Mesendoderm (in vitro differentiated cells): ENCODE measurements at regions not wholly inside any gene's neighbourhood (a gene's known extent, or its start where the extent isn't known, plus 50 kb on each side); places are given as distances from the start of the nearest gene placed in this dataset.

Experiments used
- DNase-seq: peaks from one replicate; pipeline ENCODE4 v3.0.0; 2013
- H2AK5ac ChIP-seq: 2 replicates; pipeline ENCODE4 v1.6.1; 2013; ENCODE audit warnings: low read length, inconsistent platforms
- H2BK120ac ChIP-seq: 2 replicates; pipeline ENCODE4 v1.6.1; 2013; ENCODE audit warnings: low read depth, mild to moderate bottlenecking, low read length, moderate library complexity, mixed read lengths
- H2BK15ac ChIP-seq: replicated peaks from 2 replicates; pipeline ENCODE4 v1.6.1; 2013; ENCODE audit warnings: low read depth, mild to moderate bottlenecking, moderate library complexity
- H2BK5ac ChIP-seq: 2 replicates; pipeline ENCODE4 v1.6.1; 2013; ENCODE audit warnings: low read length, inconsistent platforms
- H3K18ac ChIP-seq: 2 replicates; pipeline ENCODE4 v1.6.1; 2013; ENCODE audit warnings: mild to moderate bottlenecking, low read length, mixed read lengths
- H3K23ac ChIP-seq: one replicate; pipeline ENCODE4 v1.6.1; 2013; ENCODE audit warnings: low read length
- H3K27ac ChIP-seq: 2 replicates; pipeline ENCODE4 v1.5.1; 2013; ENCODE audit warnings: low read depth, mild to moderate bottlenecking, inconsistent platforms, low read length, moderate library complexity
- H3K27me3 ChIP-seq: 2 replicates; pipeline ENCODE4 v1.6.1; 2013; ENCODE audit warnings: low read length, control low read depth, mild to moderate bottlenecking, inconsistent platforms; ENCODE audit not compliant: insufficient read depth, poor library complexity
- H3K36me3 ChIP-seq: 2 replicates; pipeline ENCODE4 v1.6.1; 2013; ENCODE audit warnings: low read length, inconsistent platforms; ENCODE audit not compliant: control insufficient read depth, insufficient read depth
- H3K4ac ChIP-seq: one replicate; pipeline ENCODE4 v1.6.1; 2013; ENCODE audit warnings: low read depth, mild to moderate bottlenecking, low read length, moderate library complexity
- H3K4me1 ChIP-seq: 2 replicates; pipeline ENCODE4 v1.6.1; 2013; ENCODE audit warnings: low read depth, low read length, inconsistent platforms; ENCODE audit not compliant: control insufficient read depth
- H3K4me2 ChIP-seq: 2 replicates; pipeline ENCODE4 v1.6.1; 2013; ENCODE audit warnings: low read length
- H3K4me3 ChIP-seq: 2 replicates; pipeline ENCODE4 v1.5.1; 2013; ENCODE audit warnings: mild to moderate bottlenecking, low read length
- H3K56ac ChIP-seq: one replicate; pipeline ENCODE4 v1.6.1; 2013; ENCODE audit warnings: low read length
- H3K79me1 ChIP-seq: 2 replicates; pipeline ENCODE4 v1.6.1; 2013; ENCODE audit warnings: low read length, inconsistent platforms
- H3K79me2 ChIP-seq: 2 replicates; pipeline ENCODE4 v1.6.1; 2013; ENCODE audit warnings: mild to moderate bottlenecking, low read length; ENCODE audit not compliant: control insufficient read depth, insufficient read depth
- H3K9ac ChIP-seq: 2 replicates; pipeline ENCODE4 v1.6.1; 2013; ENCODE audit warnings: low read length, inconsistent platforms
- H4K5ac ChIP-seq: one replicate; pipeline ENCODE4 v1.6.1; 2013; ENCODE audit warnings: low read length
- H4K8ac ChIP-seq: one replicate; pipeline ENCODE4 v1.6.1; 2013; ENCODE audit warnings: low read depth, mild to moderate bottlenecking, control low read depth, low read length, moderate library complexity
- WGBS: extraction: QIAGEN DNeasy Blood & Tissue Kit; methylation state at CpG from one replicate; pipeline ENCODE4 v1.1.7; 2013; ENCODE audit warnings: low lambda C conversion rate, missing lambda C conversion rate; ENCODE audit not compliant: insufficient coverage; ENCODE audit errors: extremely low coverage; 5-methylcytosine and 5-hydroxymethylcytosine counted together

DNA sequence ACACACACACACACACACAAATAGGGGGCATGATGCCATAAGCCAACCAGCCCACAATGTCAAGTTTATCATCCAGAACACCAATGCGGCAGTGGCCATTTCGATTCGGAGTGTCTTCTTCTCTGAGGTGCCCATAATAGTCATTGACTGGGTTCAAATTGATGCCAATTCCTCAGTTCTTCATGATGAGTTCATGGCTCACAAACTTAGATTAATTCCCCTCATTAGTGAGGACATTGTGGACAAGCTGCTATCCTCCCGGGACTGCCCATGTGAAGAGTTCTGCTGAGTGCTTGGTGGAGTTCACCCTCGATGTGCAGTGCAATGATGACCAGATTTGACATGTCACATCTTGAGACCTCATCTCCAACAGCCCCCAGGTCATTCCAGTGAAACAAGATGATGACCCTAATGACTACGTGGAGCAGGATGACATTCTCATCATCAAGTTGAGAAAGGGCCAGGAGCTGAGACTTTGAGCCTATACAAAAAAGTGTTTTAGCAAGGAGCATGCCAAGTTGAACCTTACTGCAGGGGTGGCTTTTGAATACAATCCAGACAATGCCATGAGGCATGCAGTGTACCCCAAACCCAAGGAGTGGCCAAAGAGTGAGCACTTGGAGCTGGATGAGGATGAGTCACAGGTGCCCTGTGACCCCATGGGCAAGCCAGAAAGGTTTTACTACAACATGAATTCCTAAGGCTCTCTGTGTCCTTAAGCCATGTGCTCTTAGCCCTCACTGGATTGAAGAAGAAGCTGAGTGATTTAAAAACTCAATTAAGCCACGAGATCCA is 211.6 kb upstream of the SAMSN1 start:
- H4K8ac ChIP-seq, result no peak overlapping the region
- H2BK5ac ChIP-seq, result no peak overlapping the region
- H3K79me2 ChIP-seq, result no peaks in the 10 kb centered on the region
- H3K56ac ChIP-seq, result no peak overlapping the region
- H3K23ac ChIP-seq, result no peak overlapping the region
- H3K4ac ChIP-seq, result no peak overlapping the region
- no peak overlapping the region for H4K5ac ChIP-seq
- H3K79me1 ChIP-seq, result no peaks in the 10 kb centered on the region
- H3K4me1 ChIP-seq, result no peaks in the 10 kb centered on the region
- H3K27ac ChIP-seq, result no peak overlapping the region
- no peak overlapping the region for H2BK120ac ChIP-seq
- H3K4me2 ChIP-seq, result no peak overlapping the region
- H3K4me3 ChIP-seq, result no peak overlapping the region
- H3K9ac ChIP-seq, result no peak overlapping the region
- H3K18ac ChIP-seq, result no peak overlapping the region
- H3K36me3 ChIP-seq, result no peaks in the 10 kb centered on the region
- DNase-seq, result no peak
- no peak overlapping the region for H2AK5ac ChIP-seq
- WGBS, result no CpG with 5 or more reads among the region's 7 CpGs
- H3K27me3 ChIP-seq, result no peaks in the 10 kb centered on the region
- no peak overlapping the region for H2BK15ac ChIP-seq

DNA sequence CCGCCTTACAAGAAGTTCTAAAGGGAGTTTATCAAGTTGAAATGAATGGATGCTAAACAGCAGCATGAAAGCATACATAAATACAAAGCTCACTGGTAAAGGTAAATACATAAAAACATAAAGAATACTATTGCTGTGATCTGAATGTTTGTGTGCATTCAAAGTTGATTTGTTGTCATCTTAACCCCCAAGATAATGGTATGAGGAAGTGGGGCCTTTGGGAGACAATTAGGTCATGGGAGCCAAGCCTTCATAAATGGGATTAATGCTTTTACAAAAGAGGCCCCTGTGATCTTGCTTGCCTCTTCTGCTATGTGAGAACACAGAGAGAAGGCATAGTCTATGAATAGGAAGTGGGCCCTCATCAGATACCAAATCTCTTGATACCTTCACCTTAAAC is 209.0 kb upstream of the SAMSN1 start:
- no peak for DNase-seq
- no peak overlapping the region for H2BK5ac ChIP-seq
- no peak overlapping the region for H4K5ac ChIP-seq
- H3K79me1 ChIP-seq, result no peaks in the 10 kb centered on the region
- no peaks in the 10 kb centered on the region for H3K36me3 ChIP-seq
- no peak overlapping the region for H3K23ac ChIP-seq
- no peaks in the 10 kb centered on the region for H3K4me1 ChIP-seq
- no peak overlapping the region for H2AK5ac ChIP-seq
- H3K27me3 ChIP-seq, result no peaks in the 10 kb centered on the region
- H3K56ac ChIP-seq, result no peak overlapping the region
- no peak overlapping the region for H3K27ac ChIP-seq
- H3K4me3 ChIP-seq, result no peak overlapping the region
- no peak overlapping the region for H3K18ac ChIP-seq
- no peak overlapping the region for H3K4me2 ChIP-seq
- H2BK120ac ChIP-seq, result no peak overlapping the region
- no peaks in the 10 kb centered on the region for H3K79me2 ChIP-seq
- H4K8ac ChIP-seq, result no peak overlapping the region
- no peak overlapping the region for H3K4ac ChIP-seq
- H3K9ac ChIP-seq, result no peak overlapping the region
- no CpG with 5 or more reads among the region's 1 CpG for WGBS
- no peak overlapping the region for H2BK15ac ChIP-seq

- H3K27me3 ChIP-seq, result no peaks in the 10 kb centered on the region
- H2AK5ac ChIP-seq, result no peak overlapping the region
- no peak overlapping the region for H3K27ac ChIP-seq
- no peak overlapping the region for H3K18ac ChIP-seq
- no peak overlapping the region for H2BK5ac ChIP-seq
- no CpG with 5 or more reads among the region's 2 CpGs for WGBS
- no peak for DNase-seq
- H4K8ac ChIP-seq, result no peak overlapping the region
- H2BK15ac ChIP-seq, result no peak overlapping the region
- no peak overlapping the region for H3K4me3 ChIP-seq
- no peaks in the 10 kb centered on the region for H3K79me2 ChIP-seq
- H3K23ac ChIP-seq, result no peak overlapping the region
- no peak overlapping the region for H2BK120ac ChIP-seq
- H3K79me1 ChIP-seq, result no peaks in the 10 kb centered on the region
- no peaks in the 10 kb centered on the region for H3K36me3 ChIP-seq
- no peak overlapping the region for H4K5ac ChIP-seq
- H3K4me1 ChIP-seq, result no peaks in the 10 kb centered on the region
- no peak overlapping the region for H3K4ac ChIP-seq
- H3K9ac ChIP-seq, result no peak overlapping the region
- no peak overlapping the region for H3K56ac ChIP-seq
- no peak overlapping the region for H3K4me2 ChIP-seq
These were observed 208.6 kb upstream of the SAMSN1 start for GRCh38 chr21:14754682-14755081.

DNA sequence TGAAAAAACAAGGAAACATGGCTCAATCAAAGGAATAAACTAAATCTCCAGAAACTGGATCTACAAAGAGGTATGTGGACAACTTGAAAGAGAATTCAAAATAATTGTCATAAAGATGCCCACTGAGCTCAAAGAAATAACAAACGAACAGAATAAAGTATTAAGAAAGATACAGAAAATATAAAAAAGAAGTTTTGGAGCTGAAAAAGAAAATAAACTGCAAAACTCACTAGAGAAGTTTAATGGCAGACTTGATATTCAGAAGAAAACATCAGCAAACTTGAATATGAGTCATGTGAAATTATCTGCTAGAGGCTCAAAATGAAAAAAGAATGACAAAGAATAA is 208.1 kb upstream of the SAMSN1 start:
- H3K79me2 ChIP-seq, result no peaks in the 10 kb centered on the region
- no CpG with 5 or more reads among the region's 1 CpG for WGBS
- H2BK15ac ChIP-seq, result no peak overlapping the region
- no peak overlapping the region for H3K4ac ChIP-seq
- no peak overlapping the region for H3K4me2 ChIP-seq
- H3K36me3 ChIP-seq, result no peaks in the 10 kb centered on the region
- H2BK5ac ChIP-seq, result no peak overlapping the region
- no peak overlapping the region for H3K56ac ChIP-seq
- no peaks in the 10 kb centered on the region for H3K79me1 ChIP-seq
- H3K27ac ChIP-seq, result no peak overlapping the region
- DNase-seq, result no peak
- no peak overlapping the region for H3K9ac ChIP-seq
- H4K8ac ChIP-seq, result no peak overlapping the region
- H3K23ac ChIP-seq, result no peak overlapping the region
- no peak overlapping the region for H2AK5ac ChIP-seq
- no peak overlapping the region for H2BK120ac ChIP-seq
- no peak overlapping the region for H4K5ac ChIP-seq
- H3K27me3 ChIP-seq, result no peaks in the 10 kb centered on the region
- no peaks in the 10 kb centered on the region for H3K4me1 ChIP-seq
- H3K18ac ChIP-seq, result no peak overlapping the region
- H3K4me3 ChIP-seq, result no peak overlapping the region

GRCh38 chr21:14753466-14754258 is 207.5 kb upstream of the SAMSN1 start:
- Histone ChIP-seq H3K4ac (no peak overlapping the region), H4K5ac (no peak overlapping the region), H3K27me3 (no peaks in the 10 kb centered on the region), H2BK15ac (no peak overlapping the region), H4K8ac (no peak overlapping the region), H3K18ac (no peak overlapping the region), H3K27ac (no peak overlapping the region), H3K4me3 (no peak overlapping the region), H3K9ac (no peak overlapping the region), H3K79me1 (no peaks in the 10 kb centered on the region), H2BK120ac (no peak overlapping the region), H2AK5ac (no peak overlapping the region), H3K4me1 (no peaks in the 10 kb centered on the region), H3K79me2 (no peaks in the 10 kb centered on the region), H3K4me2 (no peak overlapping the region), H2BK5ac (no peak overlapping the region), H3K56ac (no peak overlapping the region), H3K36me3 (no peaks in the 10 kb centered on the region), H3K23ac (no peak overlapping the region)
- no CpG with 5 or more reads among the region's 2 CpGs for WGBS
- no peak for DNase-seq
